Rectal smooth muscle tissue (tissue), 1 donor: ENCODE measurements at regions not wholly inside any gene's neighbourhood (a gene's known extent, or its start where the extent isn't known, plus 50 kb on each side); places are given as distances from the start of the nearest gene placed in this dataset.

Source experiments
- H3K27ac ChIP-seq: one replicate; pipeline ENCODE4 v1.7.0; 2013; ENCODE audit warnings: low read depth, low read length, inconsistent platforms
- H3K27me3 ChIP-seq: one replicate; pipeline ENCODE4 v1.7.0; 2013; ENCODE audit warnings: low read length; ENCODE audit not compliant: control insufficient read depth, insufficient read depth
- H3K36me3 ChIP-seq: one replicate; pipeline ENCODE4 v1.7.0; 2013; ENCODE audit warnings: low read length; ENCODE audit not compliant: control insufficient read depth, insufficient read depth
- H3K4me1 ChIP-seq: one replicate; pipeline ENCODE4 v1.7.0; 2013; ENCODE audit warnings: low read length; ENCODE audit not compliant: control insufficient read depth, insufficient read depth
- H3K4me3 ChIP-seq: one replicate; pipeline ENCODE4 v1.7.0; 2013; ENCODE audit warnings: low read length
- H3K9ac ChIP-seq: one replicate; pipeline ENCODE4 v1.7.0; 2013; ENCODE audit warnings: low read length

- Histone ChIP-seq H3K4me3 (no peak overlapping the region), H3K27ac (no peak overlapping the region), H3K27me3 (no peaks in the 10 kb centered on the region), H3K4me1 (no peaks in the 10 kb centered on the region), H3K36me3 (no peaks in the 10 kb centered on the region), H3K9ac (no peak overlapping the region)
Observed at GRCh38 chr4:119715490-119716445, 87.2 kb upstream of the PDE5A start.

DNA sequence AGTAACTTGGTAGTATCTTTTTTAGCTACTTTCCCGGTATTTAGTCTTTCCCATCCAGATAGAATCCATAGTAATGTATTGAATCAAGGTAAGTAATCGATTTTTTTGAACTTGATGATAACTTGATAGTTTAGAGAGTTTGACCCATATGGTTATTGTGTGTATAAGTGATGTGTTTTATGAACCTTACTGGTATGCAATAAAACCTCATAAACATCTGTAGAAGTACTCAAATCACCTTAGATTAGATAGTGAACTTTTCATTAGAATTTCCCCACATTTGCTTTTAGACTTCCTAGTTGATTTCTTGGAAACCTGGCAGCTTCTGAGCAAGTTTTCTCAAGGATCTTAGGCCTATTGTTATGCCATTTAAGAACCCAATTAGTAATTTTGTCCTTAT is 80.8 kb upstream of the PDE5A start:
- H3K4me1 ChIP-seq, result no peaks in the 10 kb centered on the region
- no peaks in the 10 kb centered on the region for H3K36me3 ChIP-seq
- H3K27ac ChIP-seq, result no peak overlapping the region
- H3K27me3 ChIP-seq, result no peaks in the 10 kb centered on the region
- H3K9ac ChIP-seq, result no peak overlapping the region
- no peak overlapping the region for H3K4me3 ChIP-seq

- no peaks in the 10 kb centered on the region for H3K27me3 ChIP-seq
- no peak overlapping the region for H3K27ac ChIP-seq
- no peaks in the 10 kb centered on the region for H3K36me3 ChIP-seq
- no peaks in the 10 kb centered on the region for H3K4me1 ChIP-seq
- H3K9ac ChIP-seq, result no peak overlapping the region
- H3K4me3 ChIP-seq, result no peak overlapping the region
Observed at GRCh38 chr4:119707336-119707735, 78.7 kb upstream of the PDE5A start.

DNA sequence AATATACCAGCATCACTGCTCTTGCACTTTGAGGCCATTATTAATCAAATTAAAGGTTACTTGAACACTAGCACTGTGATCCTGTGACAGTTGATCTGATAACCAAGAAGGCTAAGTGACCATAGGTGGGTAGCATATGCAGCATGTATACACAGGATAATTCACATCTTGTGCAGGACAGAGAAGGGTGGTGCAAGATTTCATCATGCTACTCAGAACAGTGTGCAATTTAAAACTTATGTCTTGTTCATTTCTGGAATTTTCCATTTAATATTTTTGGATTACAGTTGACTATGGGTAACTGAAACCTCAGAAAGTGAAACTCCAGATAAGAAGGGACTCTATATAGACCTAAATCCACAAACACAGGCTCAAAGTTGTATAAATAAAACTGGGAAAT is 78.2 kb upstream of the PDE5A start:
- no peaks in the 10 kb centered on the region for H3K4me1 ChIP-seq
- H3K36me3 ChIP-seq, result no peaks in the 10 kb centered on the region
- H3K27me3 ChIP-seq, result no peaks in the 10 kb centered on the region
- H3K27ac ChIP-seq, result no peak overlapping the region
- no peak overlapping the region for H3K4me3 ChIP-seq
- no peak overlapping the region for H3K9ac ChIP-seq

- Histone ChIP-seq H3K9ac (no peak overlapping the region), H3K4me1 (no peaks in the 10 kb centered on the region), H3K36me3 (no peaks in the 10 kb centered on the region), H3K27me3 (no peaks in the 10 kb centered on the region), H3K4me3 (no peak overlapping the region), H3K27ac (no peak overlapping the region)
Observed at GRCh38 chr4:119697887-119698393, 69.3 kb upstream of the PDE5A start.

DNA sequence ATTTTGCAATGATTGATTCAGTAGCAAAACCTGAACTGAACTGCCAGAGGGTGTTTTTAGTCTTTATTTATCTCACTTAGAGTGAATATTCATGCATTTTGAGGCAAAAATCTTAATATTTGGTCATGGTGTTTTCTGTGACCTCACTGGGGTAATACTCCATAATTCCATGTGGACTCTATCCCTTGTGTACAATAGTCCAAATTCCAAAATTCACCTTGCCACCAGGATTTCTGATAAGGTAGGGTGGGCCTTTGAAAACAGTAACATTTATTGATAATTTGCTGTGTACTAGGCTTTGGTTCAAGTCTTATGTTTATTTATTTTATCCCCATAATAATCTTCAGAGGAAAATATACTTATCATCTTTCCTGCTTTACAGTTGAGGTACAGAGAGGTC is 68.4 kb upstream of the PDE5A start:
- Histone ChIP-seq H3K9ac (no peak overlapping the region), H3K4me3 (no peak overlapping the region), H3K27ac (no peak overlapping the region), H3K4me1 (no peaks in the 10 kb centered on the region), H3K27me3 (no peaks in the 10 kb centered on the region), H3K36me3 (no peaks in the 10 kb centered on the region)

DNA sequence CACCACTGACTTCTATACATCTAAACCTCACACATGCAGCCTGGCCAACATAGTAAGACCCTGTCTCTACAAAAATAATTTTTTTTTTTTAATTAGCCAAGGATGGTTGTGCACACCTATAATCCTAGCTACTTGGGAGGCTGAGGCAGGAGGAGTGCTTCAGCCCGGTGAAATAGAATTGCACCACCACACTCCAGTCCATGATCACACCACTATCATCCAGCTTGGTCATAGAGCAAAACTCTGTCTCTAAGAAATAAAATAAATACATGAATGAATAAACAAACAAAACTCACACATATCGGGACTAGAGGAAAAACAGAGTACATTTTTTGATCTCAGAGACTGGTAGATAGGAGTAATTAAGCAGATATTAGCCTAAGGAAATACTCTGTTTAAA is 66.6 kb upstream of the PDE5A start:
- no peak overlapping the region for H3K27ac ChIP-seq
- H3K4me3 ChIP-seq, result no peak overlapping the region
- H3K9ac ChIP-seq, result no peak overlapping the region
- no peaks in the 10 kb centered on the region for H3K4me1 ChIP-seq
- no peaks in the 10 kb centered on the region for H3K27me3 ChIP-seq
- H3K36me3 ChIP-seq, result no peaks in the 10 kb centered on the region

DNA sequence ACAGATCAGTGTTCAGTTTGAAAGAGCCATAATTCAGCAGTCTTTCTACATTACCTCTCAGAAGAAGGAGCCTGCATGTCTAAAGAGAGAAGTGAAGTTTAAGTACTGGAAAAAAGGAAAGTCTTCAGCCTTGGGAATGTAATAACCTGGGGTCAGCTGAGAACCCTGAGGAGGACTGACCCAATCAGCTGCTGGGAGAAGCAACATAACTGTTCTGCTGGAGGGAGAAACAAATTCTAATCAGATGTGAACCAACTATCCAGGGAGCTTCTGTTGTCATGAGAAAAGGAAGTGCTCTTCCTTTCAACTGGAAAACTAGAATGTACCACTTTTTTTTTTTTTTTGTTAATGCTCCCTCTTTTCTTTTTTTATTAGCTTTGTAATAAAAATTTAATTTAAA is 64.5 kb upstream of the PDE5A start:
- Histone ChIP-seq H3K9ac (no peak overlapping the region), H3K4me1 (no peaks in the 10 kb centered on the region), H3K4me3 (no peak overlapping the region), H3K27me3 (no peaks in the 10 kb centered on the region), H3K36me3 (no peaks in the 10 kb centered on the region), H3K27ac (no peak overlapping the region)

GRCh38 chr4:119692001-119692400 is 63.4 kb upstream of the PDE5A start:
- no peaks in the 10 kb centered on the region for H3K36me3 ChIP-seq
- no peak overlapping the region for H3K27ac ChIP-seq
- H3K9ac ChIP-seq, result no peak overlapping the region
- H3K4me3 ChIP-seq, result no peak overlapping the region
- no peaks in the 10 kb centered on the region for H3K27me3 ChIP-seq
- no peaks in the 10 kb centered on the region for H3K4me1 ChIP-seq

- H3K27ac ChIP-seq, result no peak overlapping the region
- no peaks in the 10 kb centered on the region for H3K4me1 ChIP-seq
- no peaks in the 10 kb centered on the region for H3K36me3 ChIP-seq
- no peaks in the 10 kb centered on the region for H3K27me3 ChIP-seq
- H3K4me3 ChIP-seq, result no peak overlapping the region
- H3K9ac ChIP-seq, result no peak overlapping the region
Observed at GRCh38 chr4:119690871-119691270, 62.3 kb upstream of the PDE5A start.

- Histone ChIP-seq H3K4me3 (no peak overlapping the region), H3K36me3 (no peaks in the 10 kb centered on the region), H3K27me3 (no peaks in the 10 kb centered on the region), H3K4me1 (peaks cover 6% of the 10 kb centered on the region), H3K9ac (no peak overlapping the region), H3K27ac (no peak overlapping the region)
Observed at GRCh38 chr4:119688446-119688845, 59.8 kb upstream of the PDE5A start.

GRCh38 chr4:119684463-119684862 is 55.9 kb upstream of the PDE5A start:
- H3K4me1 ChIP-seq, result peaks cover 24% of the 10 kb centered on the region
- no peaks in the 10 kb centered on the region for H3K36me3 ChIP-seq
- H3K9ac ChIP-seq, result no peak overlapping the region
- H3K27me3 ChIP-seq, result no peaks in the 10 kb centered on the region
- peak overlapping the region; percentile 46 for H3K27ac ChIP-seq
- no peak overlapping the region for H3K4me3 ChIP-seq

DNA sequence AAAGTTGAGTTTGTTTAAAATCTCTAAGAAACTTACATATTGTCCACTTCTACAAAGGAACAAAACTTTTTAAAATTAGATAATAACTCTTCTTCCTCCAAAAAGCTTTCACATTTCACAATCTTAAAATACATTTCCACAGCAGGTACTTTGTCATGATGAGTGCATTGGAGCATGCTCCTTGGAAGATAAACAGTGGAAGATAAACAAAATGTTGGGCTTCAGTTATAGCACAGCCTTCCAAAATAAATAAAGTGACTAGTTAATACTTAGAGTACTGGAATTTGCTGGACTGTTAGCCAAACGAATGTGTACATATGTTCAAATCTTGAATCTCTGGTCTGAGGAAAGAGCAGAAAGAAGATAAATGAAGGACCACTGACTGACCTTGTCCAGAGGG is 54.9 kb upstream of the PDE5A start:
- Histone ChIP-seq H3K36me3 (no peaks in the 10 kb centered on the region), H3K4me3 (no peak overlapping the region), H3K9ac (no peak overlapping the region), H3K27me3 (no peaks in the 10 kb centered on the region), H3K27ac (peak overlapping the region; percentile 46), H3K4me1 (peaks cover 24% of the 10 kb centered on the region)
